ENCODE measurements at regions not wholly inside any gene's neighbourhood (a gene's known extent, or its start where the extent isn't known, plus 50 kb on each side); places are given as distances from the start of the nearest gene placed in this dataset.

- FAIRE-seq = no peak
- no peak for DNase-seq (ENCODE audit: low spot score)
Measured at GRCh38 chr5:67720162-67720772, 495.3 kb upstream of the PIK3R1 start.

DNA sequence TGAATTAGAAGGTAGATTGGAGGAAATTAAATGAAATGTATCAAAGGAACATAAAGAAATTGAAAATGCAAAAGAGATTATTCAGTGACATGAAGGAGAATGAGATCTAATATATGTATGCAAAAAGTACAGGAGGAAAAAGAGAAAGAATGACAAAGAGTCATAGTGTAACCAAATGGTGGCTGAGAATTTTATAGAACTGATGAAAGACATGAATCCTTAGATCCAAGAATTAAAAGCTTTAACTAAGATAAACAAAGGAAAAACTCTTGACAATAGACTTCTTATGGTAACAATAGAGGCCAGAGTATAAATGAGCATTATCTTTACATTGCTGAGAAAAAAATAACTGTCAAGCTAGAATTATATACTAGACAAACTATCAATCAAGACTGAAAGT is 505.4 kb upstream of the CD180 start:
- DNase-seq (ENCODE audit: low spot score) (no peak), FAIRE-seq (no peak)

DNA sequence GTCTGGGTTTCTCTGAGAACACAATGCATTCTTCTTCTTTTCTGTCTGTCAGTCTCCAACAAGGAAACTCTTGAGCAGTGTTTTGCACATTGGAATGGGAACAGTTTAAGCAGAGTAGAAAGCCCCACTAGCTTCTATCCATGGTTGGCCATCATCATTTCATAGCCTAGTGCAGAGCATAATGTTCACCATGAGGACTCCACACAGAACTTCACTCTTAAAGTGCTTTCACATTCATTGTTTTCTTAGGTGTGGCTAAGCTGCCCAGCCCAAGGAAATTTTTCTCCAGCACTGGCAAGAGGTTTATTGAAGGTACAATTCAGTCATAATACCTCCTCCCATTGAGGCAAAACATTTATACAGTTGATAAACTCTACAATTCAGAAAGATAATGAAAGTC is 503.0 kb upstream of the CD180 start:
- DNase-seq (ENCODE audit: low spot score) = no peak
- no peak for FAIRE-seq

- DNase-seq (ENCODE audit: low spot score) = no peak
Measured at GRCh38 chr5:67696446-67696845, 499.8 kb upstream of the CD180 start.

DNA sequence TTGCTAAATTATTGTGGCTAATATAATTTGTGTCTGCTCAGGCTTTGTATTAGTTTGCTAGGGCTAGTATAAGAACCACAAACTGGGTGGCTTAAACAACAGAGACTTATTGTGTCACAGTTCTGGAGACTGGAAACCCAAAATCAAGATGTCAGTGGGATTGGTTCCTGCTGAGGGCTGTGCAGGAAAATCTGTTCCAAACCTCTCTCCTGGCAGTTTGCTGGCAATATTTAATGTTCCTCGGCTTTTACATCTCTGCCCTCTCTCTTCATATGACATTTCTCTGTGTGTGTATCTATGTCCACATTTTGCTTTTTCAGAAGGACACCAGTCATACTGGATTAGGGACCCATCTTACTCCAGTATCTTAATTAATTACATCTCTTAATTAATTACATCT is 498.8 kb upstream of the CD180 start:
- DNase-seq (ENCODE audit: low spot score) (no peak), FAIRE-seq (no peak)

More at GRCh38 chr5:67696446-67696845, 499.8 kb upstream of the CD180 start:
- no peak for FAIRE-seq

- FAIRE-seq (no peak), DNase-seq (ENCODE audit: low spot score) (no peak)
Measured at GRCh38 chr5:67694810-67695191, 498.2 kb upstream of the CD180 start.

- FAIRE-seq (no peak), DNase-seq (ENCODE audit: low spot score) (no peak)
Measured at GRCh38 chr5:67693956-67694809, 497.6 kb upstream of the CD180 start.

DNA sequence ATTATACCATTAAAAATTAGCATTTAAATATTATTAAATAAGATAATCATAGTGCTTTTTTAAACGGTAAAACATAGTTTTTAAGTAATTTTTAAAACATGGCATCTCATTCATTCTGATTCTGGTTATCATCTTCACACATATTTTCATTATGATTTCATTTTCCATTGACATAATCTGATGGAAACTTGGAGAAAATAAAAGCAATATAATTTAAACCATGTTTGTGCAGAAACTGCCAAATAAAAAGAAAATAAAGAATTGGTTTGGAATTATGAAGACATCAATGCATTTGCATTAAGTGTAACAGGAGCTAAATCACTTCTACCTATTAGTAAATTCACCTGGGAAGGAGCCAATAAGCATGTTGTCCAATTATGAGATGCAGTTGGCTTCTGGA is 490.1 kb upstream of the CD180 start:
- no peak for FAIRE-seq
- no peak for DNase-seq (ENCODE audit: low spot score)

GRCh38 chr5:67681703-67682102 is 485.1 kb upstream of the CD180 start:
- DNase-seq (ENCODE audit: low spot score) (no peak), FAIRE-seq (no peak)

DNA sequence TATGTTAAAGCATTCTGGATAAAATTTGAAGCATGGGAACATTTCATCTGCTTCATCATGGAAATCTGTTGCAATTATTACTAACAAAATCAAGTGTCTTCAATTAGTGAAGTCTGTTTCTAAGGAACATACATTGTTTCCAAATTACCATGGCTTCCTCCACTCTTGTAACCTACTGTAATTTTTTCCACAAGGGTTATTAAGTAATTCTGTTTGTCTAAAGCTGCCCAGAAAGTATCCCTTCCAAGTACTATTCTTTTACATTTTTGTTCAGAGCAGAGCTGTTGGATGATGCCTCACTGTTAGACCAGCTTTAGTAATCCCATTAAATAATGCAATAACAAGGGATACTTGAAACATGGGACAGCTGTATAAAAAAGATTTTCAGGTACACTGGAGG is 483.5 kb upstream of the CD180 start:
- FAIRE-seq = no peak
- no peak for DNase-seq (ENCODE audit: low spot score)

DNA sequence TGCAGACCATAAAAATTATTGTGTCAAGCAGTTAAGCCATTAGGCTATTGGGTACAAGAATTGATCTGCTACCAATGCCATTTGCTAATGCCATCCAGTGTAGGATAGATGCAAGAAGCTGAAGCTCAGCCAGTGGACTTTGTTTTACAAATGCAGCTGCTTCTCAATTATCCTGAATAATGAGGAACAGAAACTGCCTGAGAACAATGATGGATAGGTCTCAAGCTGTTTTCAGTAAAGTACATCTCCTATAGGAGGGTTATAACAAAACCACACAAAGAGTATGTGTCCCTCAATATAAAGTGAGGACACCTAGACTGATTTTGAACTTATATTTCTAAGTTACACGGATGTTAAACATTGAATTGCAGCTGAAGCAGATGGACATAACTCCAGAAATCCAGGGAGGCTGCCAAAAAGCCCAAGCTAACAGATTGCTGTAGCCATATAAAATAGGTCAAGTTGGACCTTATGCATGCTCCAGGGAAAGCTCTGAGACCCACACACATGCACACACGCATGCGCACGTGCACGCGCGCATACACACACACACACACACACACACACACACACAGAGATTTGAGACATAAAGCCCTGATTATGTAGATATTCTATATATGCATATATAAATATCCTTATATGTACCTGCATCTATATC is 482.7 kb upstream of the CD180 start:
- DNase-seq (ENCODE audit: low spot score) (no peak), FAIRE-seq (no peak)

GRCh38 chr5:67678594-67678993 is 482.0 kb upstream of the CD180 start:
- no peak for DNase-seq (ENCODE audit: low spot score)
- no peak for FAIRE-seq

GRCh38 chr5:67677422-67677970 is 480.9 kb upstream of the CD180 start:
- DNase-seq (ENCODE audit: low spot score) (no peak), FAIRE-seq (no peak)

DNA sequence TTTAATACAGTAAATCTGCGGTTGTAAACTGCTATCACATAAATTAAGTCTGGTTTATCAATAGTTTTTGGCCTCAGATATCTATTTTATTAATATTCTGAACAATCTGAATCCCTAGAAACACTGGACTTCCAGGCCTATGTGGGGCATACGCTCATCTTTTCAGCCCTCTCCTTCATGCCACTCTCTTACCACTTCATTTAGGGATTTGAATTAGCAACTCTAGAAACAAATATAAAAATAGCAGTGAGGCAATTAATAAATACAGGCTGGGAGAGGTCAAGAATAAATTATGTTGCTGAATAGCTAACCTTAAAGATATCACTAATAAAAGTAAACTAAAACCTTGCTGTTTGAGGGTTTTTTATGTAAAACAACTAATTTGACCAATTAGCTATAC is 480.3 kb upstream of the CD180 start:
- DNase-seq (ENCODE audit: low spot score) = no peak
- FAIRE-seq = no peak

DNA sequence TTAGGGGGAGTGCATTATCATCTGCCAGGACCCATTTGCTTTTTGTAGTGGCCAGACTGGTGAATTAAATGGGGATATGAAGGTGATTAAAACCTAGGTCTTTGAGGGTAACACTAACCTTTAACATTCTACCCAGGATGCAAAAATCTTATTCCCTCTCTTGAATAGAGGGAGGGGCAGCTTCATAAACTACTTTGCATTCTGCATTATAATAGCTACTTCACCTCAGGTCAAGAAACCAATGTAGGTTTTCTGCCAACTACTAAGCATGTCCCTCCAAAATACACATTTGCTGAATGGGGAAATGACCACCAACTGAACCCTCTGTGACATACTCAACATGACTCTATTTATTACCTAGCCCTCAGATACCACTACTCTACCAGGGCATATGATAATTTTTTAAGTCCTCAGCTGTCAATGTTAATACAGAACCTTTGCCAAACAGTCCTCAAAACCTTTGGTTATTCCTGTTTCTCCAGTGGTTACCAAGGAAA is 477.6 kb upstream of the CD180 start:
- FAIRE-seq (no peak), DNase-seq (ENCODE audit: low spot score) (no peak)

GRCh38 chr5:67673618-67674017 is 477.0 kb upstream of the CD180 start:
- no peak for DNase-seq (ENCODE audit: low spot score)
- no peak for FAIRE-seq

- DNase-seq (ENCODE audit: low spot score) (no peak), FAIRE-seq (no peak)
Measured at GRCh38 chr5:67673180-67673579, 476.6 kb upstream of the CD180 start.

DNA sequence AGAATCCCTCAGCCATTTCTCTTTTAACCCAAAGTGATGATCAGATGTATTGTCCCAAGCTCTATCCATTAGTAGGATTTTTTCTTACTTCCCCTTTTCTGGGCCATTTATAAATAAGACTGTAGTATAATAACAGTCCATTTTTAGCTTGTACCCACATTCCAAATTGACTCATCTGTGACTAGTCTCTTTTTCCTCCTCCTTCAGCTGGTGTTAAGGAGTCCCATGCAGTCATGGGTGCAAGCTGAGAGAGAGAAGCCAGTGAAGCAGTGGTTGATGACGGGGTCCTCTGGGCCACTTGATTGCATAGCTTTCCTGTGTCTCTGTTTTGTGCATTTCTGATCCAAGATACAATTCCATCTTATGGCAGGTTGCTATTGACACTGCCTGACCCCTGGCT is 476.0 kb upstream of the CD180 start:
- DNase-seq (ENCODE audit: low spot score) = no peak
- FAIRE-seq = no peak

DNA sequence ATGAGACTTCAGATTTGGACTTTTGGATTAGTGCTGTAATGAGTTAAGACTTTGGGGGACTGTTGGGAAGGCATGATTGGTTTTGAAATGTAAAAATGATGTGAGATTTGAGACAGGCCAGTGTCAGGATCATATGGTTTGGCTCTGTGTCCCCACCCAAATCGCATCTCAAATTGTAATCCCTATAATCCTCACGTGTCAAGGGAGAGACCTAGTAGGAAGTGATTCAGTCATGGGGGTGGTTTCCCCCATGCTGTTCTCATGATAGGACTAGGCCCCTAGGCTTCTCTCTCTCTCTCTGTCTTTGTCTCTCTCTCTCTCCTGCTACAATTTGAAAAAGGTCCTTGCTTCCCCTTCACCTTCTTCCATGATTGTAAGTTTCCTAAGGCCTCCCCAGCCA is 473.3 kb upstream of the CD180 start:
- FAIRE-seq = no peak

DNA sequence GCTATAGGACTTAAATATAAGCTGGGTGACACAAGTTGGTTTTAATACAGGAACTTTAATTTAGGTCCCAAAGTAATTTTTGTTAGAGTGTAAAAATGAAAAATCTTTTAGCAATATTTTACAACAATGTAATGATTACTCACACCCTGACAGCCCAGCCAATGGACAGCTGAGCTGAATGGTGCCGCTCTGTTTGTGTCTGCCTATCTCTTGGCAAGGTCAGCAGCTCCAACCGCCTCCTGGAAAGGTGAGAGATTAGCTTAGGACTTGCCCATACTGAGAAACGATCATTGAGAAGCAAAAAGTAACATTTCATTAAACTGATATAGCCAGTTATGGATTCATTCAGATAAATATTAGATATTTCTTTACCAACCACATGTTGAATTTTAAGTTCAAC is 463.6 kb upstream of the CD180 start:
- DNase-seq (ENCODE audit: low spot score) = no peak
- FAIRE-seq = no peak

More for the DNA sequence above, 473.3 kb upstream of the CD180 start:
- DNase-seq (ENCODE audit: low spot score) = no peak

GRCh38 chr5:67659288-67659687 is 462.7 kb upstream of the CD180 start:
- FAIRE-seq = no peak
- DNase-seq (ENCODE audit: low spot score) = no peak

GRCh38 chr5:67657055-67657454 is 460.5 kb upstream of the CD180 start:
- DNase-seq (ENCODE audit: low spot score) = no peak
- no peak for FAIRE-seq
